NCI-H128 (cell line): ENCODE measurements at regions not wholly inside any gene's neighbourhood (a gene's known extent, or its start where the extent isn't known, plus 50 kb on each side); places are given as distances from the start of the nearest gene placed in this dataset.

Experiments
- DNase-seq: peaks from one replicate; lab custom pipeline; 2025; ENCODE audit not compliant: unreplicated experiment; lab: John Stamatoyannopoulos, UW

GRCh38 chr2:128399690-128400291 lies 81.1 kb upstream of the HS6ST1 start:
- no peak for DNase-seq

DNA sequence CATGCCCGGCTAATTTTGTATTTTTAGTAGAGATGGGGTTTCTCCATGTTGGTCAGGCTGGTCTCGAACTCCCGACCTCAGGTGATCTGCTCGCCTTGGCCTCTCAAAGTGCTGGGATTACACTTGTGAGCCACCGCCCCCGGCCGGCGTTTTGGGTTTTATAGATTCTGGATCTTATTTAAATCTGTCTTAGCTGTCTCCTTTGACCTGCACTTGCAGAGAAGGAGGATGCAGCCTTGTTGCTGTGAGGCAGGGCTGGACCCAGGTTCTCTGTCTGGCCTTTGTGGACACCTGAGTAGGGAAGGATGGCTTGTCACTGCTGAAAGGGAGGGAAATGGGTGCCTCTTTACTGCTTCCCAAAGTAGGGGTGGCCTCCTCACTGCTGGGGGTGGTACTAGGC lies 83.0 kb upstream of the HS6ST1 start:
- no peak for DNase-seq

GRCh38 chr2:128402911-128403670 lies 84.4 kb upstream of the HS6ST1 start:
- no peak for DNase-seq

DNA sequence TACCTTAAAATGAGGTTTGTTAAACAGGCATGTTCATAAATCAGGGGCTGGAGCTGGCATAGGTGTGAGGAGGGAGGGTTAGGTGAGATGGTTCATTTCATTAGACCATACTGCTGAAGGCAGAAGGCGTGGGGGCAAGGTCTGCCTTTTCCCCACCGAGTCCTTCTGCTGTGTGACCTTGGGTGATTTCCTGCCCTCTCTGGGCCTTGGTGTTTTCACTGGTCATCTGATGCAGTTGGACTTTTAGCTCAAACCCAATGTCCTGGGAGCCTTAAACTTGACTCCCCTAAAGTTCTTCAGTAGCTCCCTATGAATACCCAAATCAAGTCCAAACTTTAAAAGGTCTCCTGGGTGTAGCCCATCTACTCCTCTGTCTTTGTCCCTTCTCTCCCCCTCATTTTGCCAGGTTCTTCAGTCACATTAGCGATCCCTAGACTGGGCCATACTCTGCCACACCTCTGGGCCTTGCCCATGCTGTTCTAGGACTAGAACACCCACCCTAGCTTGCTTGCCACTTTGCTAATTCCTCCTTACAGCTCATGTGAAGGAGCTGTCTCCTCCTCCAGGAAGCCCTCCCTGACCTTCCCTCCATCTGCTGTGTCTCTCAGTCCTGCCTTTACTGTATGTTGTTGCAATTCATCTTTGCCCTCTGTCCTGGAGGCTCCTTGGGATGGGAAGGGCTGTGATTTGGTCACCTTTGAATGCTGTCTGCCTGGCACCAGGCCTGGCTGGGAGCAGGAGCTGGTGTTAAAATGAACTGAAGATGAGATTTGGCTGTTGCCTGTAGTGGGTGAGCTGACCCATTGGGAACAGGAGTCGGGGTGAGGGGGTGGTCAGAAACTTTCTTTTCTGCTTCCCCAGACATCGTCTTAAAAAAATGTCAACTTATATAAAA lies 85.4 kb upstream of the HS6ST1 start:
- DNase-seq: no peak

DNA sequence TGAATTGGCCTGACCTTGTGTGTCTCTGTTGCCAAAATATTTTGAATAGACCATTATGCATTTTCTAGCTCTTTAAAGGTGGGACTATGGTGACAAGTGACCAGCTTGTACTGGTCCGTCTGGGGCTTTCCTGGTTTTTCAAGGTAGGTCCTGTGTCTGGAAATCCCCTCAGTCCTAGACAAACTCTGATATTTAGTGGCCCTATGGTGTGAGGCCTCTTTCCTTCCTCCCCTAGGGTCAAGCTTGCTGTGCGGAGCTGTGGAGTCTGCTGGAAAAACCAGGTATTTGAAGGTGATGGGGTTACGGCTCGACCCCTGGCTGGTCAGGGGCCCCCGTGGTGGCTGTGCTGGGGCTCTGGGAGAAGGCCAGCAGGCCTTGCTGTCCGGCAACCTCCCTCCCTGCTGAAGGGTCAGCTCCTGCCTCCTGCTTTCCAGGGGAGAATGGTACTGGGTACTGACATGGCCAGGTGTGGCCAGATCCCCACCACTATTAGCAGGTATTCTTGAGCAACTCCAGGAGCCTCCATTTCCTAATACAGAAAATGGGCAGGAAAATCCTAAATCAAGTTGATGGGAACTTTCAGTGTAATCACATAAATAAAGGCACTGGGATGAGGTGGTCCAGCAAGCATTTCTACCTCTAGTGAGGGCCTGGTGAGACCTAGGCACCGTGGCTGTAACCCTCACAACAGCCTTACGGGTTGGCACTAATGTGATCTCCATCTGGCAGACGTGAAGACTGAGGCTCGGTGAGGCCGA lies 86.2 kb upstream of the HS6ST1 start:
- no peak for DNase-seq

DNA sequence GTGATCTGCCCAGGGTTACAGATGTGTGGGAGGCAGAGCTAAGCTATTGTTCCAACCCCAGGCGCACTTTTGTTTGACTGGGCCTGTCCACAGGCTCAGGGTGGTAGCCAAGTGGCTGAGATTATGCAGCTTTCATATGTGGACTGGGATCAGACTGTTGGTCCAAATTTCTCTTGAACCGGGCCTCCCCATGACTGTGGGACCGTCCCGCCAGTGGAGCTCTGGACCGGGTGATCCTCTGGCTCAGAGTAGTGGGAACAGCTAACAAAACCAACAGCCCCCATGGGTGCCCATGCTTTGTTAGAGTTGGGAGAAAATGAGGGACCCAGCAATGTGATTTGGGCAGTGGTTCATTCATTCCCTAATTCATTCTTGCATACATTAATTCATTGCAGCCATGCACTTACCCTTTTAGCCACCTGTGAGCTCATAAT lies 86.8 kb upstream of the HS6ST1 start:
- DNase-seq: no peak

DNA sequence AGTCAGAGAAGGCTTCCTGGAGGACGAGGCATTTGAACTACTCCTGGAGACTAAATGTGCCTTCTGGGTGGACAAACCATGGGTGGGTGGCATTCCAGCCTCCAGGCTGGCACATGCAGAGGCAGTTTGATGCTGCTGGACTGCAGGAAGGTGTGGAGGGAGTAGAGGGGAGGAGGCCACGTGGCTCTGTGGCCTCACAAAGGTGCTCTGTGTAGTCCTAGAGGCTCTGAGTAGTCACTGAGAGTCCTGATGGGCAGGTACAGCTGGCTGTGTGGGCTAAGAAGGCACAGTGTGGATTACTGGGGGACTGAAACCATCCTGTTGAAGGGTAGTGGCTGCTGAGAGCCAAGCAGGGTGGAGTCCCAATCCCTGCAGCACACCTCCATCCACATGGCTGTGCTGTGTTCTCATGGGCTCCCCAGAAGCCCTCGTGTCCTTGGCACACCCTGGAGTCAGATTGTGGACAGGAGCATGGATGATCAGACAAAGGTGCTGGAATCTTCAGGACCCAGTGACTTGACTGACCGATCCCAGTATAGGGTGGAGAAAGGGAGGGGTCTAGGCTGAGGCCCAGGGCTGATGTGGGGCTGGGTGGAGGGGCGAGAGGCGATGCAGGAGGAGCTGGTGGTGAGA lies 87.4 kb upstream of the HS6ST1 start:
- no peak for DNase-seq

DNA sequence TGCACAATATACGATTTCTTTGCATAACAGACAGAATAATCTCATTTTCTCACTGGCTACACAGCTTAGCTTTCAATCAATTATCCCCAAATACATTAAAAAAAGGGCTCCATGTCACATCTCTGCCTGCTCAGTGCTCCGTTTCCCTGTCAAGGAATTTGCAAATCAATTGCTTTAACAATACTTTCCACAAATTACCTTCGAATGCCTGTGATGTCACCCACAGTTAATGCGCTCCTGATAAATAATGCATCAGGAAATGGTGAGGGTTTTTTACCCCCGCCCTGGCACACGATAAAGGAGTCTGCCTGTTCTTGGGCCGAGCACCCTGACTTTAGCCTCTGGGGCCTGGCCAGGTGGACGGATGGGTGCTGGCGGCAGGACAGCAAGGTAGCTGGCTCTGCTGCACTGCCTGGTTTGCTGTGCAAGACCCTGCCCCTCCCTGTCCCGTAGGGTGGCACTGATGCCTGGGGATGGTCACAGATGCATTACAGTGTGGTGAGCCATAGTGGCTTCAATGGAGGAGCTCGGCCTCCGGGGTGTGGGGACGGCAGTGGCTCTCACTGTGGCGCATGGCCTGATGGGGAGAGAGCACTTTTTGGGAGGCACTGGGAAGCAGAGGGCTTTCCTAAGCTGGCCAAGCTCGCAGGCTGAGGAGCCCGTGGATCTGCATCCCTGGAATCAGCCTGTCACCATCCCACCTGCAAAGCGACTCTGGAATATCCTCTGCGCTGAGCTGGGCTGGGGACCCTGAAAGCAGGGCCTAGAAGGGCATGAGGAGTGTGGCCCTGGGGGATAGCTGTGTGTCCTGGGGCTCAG lies 88.3 kb upstream of the HS6ST1 start:
- no peak for DNase-seq

- no peak for DNase-seq
Observed at GRCh38 chr2:128408349-128409305, 90.0 kb upstream of the HS6ST1 start.

- no peak for DNase-seq
Observed at GRCh38 chr2:128409326-128410034, 90.8 kb upstream of the HS6ST1 start.

GRCh38 chr2:128410035-128410757 lies 91.5 kb upstream of the HS6ST1 start:
- DNase-seq: no peak

GRCh38 chr2:128410758-128411215 lies 92.1 kb upstream of the HS6ST1 start:
- DNase-seq: no peak

GRCh38 chr2:128411431-128411830 lies 92.8 kb upstream of the HS6ST1 start:
- DNase-seq: no peak

- no peak for DNase-seq
Observed at GRCh38 chr2:128412181-128412871, 93.7 kb upstream of the HS6ST1 start.

DNA sequence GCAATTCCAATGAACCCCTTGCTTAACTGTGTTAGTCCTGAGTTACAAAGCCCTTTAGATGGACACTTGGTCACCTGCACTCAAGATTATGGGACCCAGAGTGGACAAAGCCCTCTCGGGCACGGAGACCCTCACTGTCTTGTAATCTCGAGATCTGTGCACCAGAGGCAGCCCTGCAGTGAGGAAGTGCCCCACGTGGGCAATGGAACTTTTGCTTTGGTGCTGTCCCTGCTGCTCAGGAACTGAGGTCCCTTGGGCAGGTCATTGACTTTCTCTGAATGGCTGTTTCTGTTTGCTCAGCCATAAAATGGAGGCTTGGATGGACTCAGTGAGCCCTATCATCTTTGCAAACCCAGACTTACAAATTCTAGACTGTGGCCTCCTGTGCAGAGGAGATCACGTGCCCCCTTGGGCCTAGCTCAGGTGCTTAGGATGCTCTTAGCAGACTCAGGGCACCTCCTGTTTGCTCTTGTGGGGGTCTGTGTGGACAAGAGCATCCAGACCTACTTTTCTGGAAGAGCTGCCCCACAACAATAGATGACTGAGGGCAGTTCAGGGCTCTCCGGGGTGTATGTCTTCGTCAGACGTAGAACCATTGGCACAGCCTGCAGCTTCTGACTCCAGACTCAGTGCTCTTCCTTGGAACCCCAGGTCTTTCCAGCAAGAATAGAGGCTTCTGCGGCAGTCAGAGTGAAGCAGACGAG lies 94.5 kb upstream of the HS6ST1 start:
- DNase-seq: no peak

DNA sequence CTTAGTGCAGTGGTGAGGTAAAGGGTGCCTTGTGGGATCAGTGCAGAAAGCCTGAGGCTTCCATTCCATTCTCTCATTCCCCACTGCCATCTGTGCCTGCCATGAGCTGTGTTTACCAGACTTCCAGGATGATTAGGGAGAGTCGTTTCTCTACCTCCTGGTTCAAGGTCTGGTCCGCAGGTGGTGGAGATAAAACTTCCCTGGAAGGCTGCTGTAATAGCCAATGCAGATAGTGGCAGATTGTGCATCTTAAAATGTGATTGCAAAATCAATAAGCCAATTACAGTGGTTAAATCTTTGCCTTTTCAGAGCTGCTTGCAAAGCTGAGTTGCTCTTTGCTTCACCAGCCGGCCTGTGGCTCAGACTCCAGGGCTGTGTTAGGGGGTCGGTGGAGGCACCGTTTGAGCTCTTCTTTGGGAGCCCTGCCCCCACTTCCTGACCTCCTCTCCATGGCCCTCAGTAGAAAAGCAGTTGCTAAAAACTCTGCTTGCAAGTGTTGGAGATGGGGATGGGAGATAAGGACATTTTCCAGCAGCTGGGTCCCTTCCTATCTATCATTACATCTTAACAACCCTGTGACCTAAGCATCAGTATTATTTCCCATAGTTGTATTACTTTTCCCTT lies 95.2 kb upstream of the HS6ST1 start:
- no peak for DNase-seq
